GM12891 (cell line): ENCODE measurements at regions not wholly inside any gene's neighbourhood (a gene's known extent, or its start where the extent isn't known, plus 50 kb on each side); places are given as distances from the start of the nearest gene placed in this dataset.

ENCODE experiments used
- PAX5 ChIP-seq: IDR thresholded peaks from 2 replicates; pipeline ENCODE4 v1.6.1; 2011; ENCODE audit warnings: low read length, moderate library complexity, mild to moderate bottlenecking; ENCODE audit not compliant: insufficient read depth, severe bottlenecking
- POLR2A ChIP-seq: IDR thresholded peaks from 2 replicates; pipeline ENCODE4 v1.6.1; 2011; ENCODE audit warnings: low read depth, low read length, control low read depth
- POLR2AphosphoS5 ChIP-seq: IDR thresholded peaks from 2 replicates; pipeline ENCODE4 v1.6.1; 2011; ENCODE audit warnings: low read depth, low read length, control low read depth
- POU2F2 ChIP-seq: IDR thresholded peaks from 2 replicates; pipeline ENCODE4 v1.6.1; 2011; ENCODE audit warnings: low read depth, mild to moderate bottlenecking, control low read depth, low read length, moderate library complexity
- SPI1 ChIP-seq: IDR thresholded peaks from 2 replicates; pipeline ENCODE4 v1.6.1; 2011; ENCODE audit warnings: low read depth, low read length, control low read depth
- TAF1 ChIP-seq: IDR thresholded peaks from 2 replicates; pipeline ENCODE4 v1.6.1; 2011; ENCODE audit warnings: low read depth, low read length, control low read depth

DNA sequence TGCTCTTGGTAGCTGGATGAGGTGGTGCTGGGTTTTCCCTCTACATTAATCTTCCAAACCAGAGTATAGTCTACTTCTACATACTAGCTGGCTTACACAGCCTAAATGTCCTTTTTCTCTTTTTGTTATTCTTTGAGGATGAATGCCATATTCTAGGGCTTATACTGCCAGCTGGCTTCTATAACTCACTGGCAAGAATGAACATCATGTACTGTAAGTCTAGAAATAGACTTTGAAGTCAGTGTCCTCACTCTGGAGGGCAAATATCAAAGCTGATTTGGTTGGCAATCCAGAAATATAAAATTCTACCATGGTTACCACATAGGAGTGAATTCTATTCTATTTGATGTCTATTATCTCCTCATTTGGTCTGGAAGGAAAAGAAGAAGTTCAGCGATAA, 251.7 kb upstream of the TYRP1 start:
- TF ChIP-seq POLR2A (no peak), POLR2AphosphoS5 (no peak), SPI1 (no peak), TAF1 (no peak), POU2F2 (no peak), PAX5 (no peak)
